Fibroblast of lung (primary cell): ENCODE measurements at regions not wholly inside any gene's neighbourhood (a gene's known extent, or its start where the extent isn't known, plus 50 kb on each side); places are given as distances from the start of the nearest gene placed in this dataset.

Experiments used
- DNase-seq, 2 donors: peaks; one replicate each; pipeline versions ENCODE4 v3.0.0 to v3.0.0-alpha.2; 2010; ENCODE audit warnings: low read depth in 2 of 2
- H2AFZ ChIP-seq: 2 replicates; pipeline ENCODE4 v1.5.1; 2012; ENCODE audit warnings: low read length, control low read depth, inconsistent platforms
- H3K27ac ChIP-seq: 2 replicates; pipeline ENCODE4 v1.5.1; 2011; ENCODE audit warnings: low read length, control low read depth; ENCODE audit not compliant: insufficient read depth
- H3K27me3 ChIP-seq: 2 replicates; pipeline ENCODE4 v1.5.1; 2011; ENCODE audit warnings: mild to moderate bottlenecking, low read length; ENCODE audit not compliant: control insufficient read depth, insufficient read depth
- H3K36me3 ChIP-seq: 2 replicates; pipeline ENCODE4 v1.5.1; 2011; ENCODE audit warnings: low read length; ENCODE audit not compliant: control insufficient read depth, insufficient read depth
- H3K4me1 ChIP-seq: 2 replicates; pipeline ENCODE4 v1.5.1; 2011; ENCODE audit warnings: low read length; ENCODE audit not compliant: control insufficient read depth, insufficient read depth; ENCODE audit errors: extremely low read depth
- H3K4me2 ChIP-seq: 2 replicates; pipeline ENCODE4 v1.5.1; 2011; ENCODE audit warnings: low read length, control low read depth; ENCODE audit not compliant: insufficient read depth; ENCODE audit errors: extremely low read depth
- H3K4me3 ChIP-seq, 4 experiments: fragments of 200-600 bp in 1 of 4; sonication (generic) in 1 of 4; replicated peaks in 1 of 4; 2 replicates each; pipeline ENCODE4 v1.5.1; 2011 to 2016; ENCODE audit warnings: low read length in 4 of 4, low read depth in 3 of 4, mild to moderate bottlenecking in 3 of 4, control low read depth in 2 of 4, inconsistent platforms in 1 of 4, mixed read lengths in 1 of 4; ENCODE audit not compliant: insufficient read depth in 1 of 4; ENCODE audit errors: control extremely low read depth in 1 of 4
- H3K79me2 ChIP-seq: 2 replicates; pipeline ENCODE4 v1.5.1; 2012; ENCODE audit warnings: mild to moderate bottlenecking, low read length, inconsistent platforms; ENCODE audit not compliant: control insufficient read depth, insufficient read depth
- H3K9ac ChIP-seq: 2 replicates; pipeline ENCODE4 v1.5.1; 2011; ENCODE audit warnings: mild to moderate bottlenecking, low read length, control low read depth; ENCODE audit not compliant: insufficient read depth
- H3K9me3 ChIP-seq: 2 replicates; pipeline ENCODE4 v1.5.1; 2012; ENCODE audit warnings: low read depth, low read length; ENCODE audit not compliant: control insufficient read depth, insufficient read depth
- H4K20me1 ChIP-seq: 2 replicates; pipeline ENCODE4 v1.5.1; 2011; ENCODE audit warnings: low read length; ENCODE audit not compliant: control insufficient read depth, insufficient read depth; ENCODE audit errors: extremely low read depth
- CTCF ChIP-seq, 2 donors: IDR thresholded peaks in 1 of 2; conservative IDR thresholded peaks in 1 of 2; 1 replicate in 1 of 2; 2 replicates in 1 of 2; pipeline ENCODE4 v1.5.1; 2011 to 2012; ENCODE audit warnings: low read length in 2 of 2, control low read depth in 1 of 2, inconsistent platforms in 1 of 2, low read depth in 1 of 2, mild to moderate bottlenecking in 1 of 2
- EZH2 ChIP-seq: IDR thresholded peaks from 2 replicates; pipeline ENCODE4 v1.5.1; 2012; ENCODE audit warnings: low read length, control low read depth, mild to moderate bottlenecking; ENCODE audit errors: missing control alignments

GRCh38 chr10:1860351-1860750 is 123.0 kb upstream of the ADARB2 start:
- Histone ChIP-seq H3K27ac (no peak overlapping the region), H3K4me2 (no peak overlapping the region), H3K79me2 (no peaks in the 10 kb centered on the region), H4K20me1 (no peaks in the 10 kb centered on the region), H2AFZ (no peak overlapping the region), H3K36me3 (no peaks in the 10 kb centered on the region), H3K9me3 (no peaks in the 10 kb centered on the region), H3K9ac (no peak overlapping the region), H3K27me3 (no peaks in the 10 kb centered on the region), H3K4me3 (no peak overlapping the region), H3K4me1 (no peaks in the 10 kb centered on the region)
- TF ChIP-seq EZH2 (no peak), CTCF (conservative IDR thresholded peaks at IDR 0.05 in 1 of 2, IDR thresholded peaks at IDR 0.05 in 1 of 2; ENCODE audit: low read depth in 1 of 2, low read length in 2 of 2) (no peak)
- DNase-seq: no peak

GRCh38 chr10:1858547-1858946 is 121.2 kb upstream of the ADARB2 start:
- no peaks in the 10 kb centered on the region for H3K9me3 ChIP-seq
- H4K20me1 ChIP-seq: no peaks in the 10 kb centered on the region
- H3K36me3 ChIP-seq: no peaks in the 10 kb centered on the region
- no peak overlapping the region for H3K9ac ChIP-seq
- H3K27ac ChIP-seq: no peak overlapping the region
- H3K79me2 ChIP-seq: no peaks in the 10 kb centered on the region
- no peak overlapping the region for H2AFZ ChIP-seq
- no peak for TF ChIP-seq EZH2
- TF ChIP-seq CTCF (conservative IDR thresholded peaks at IDR 0.05 in 1 of 2, IDR thresholded peaks at IDR 0.05 in 1 of 2; ENCODE audit: low read depth in 1 of 2, low read length in 2 of 2): no peak
- no peak overlapping the region for H3K4me2 ChIP-seq
- H3K4me3 ChIP-seq: no peak overlapping the region
- H3K27me3 ChIP-seq: no peaks in the 10 kb centered on the region
- DNase-seq: no peak
- no peaks in the 10 kb centered on the region for H3K4me1 ChIP-seq

GRCh38 chr10:1858048-1858447 is 120.7 kb upstream of the ADARB2 start:
- H3K4me1 ChIP-seq: no peaks in the 10 kb centered on the region
- TF ChIP-seq CTCF (conservative IDR thresholded peaks at IDR 0.05 in 1 of 2, IDR thresholded peaks at IDR 0.05 in 1 of 2; ENCODE audit: low read depth in 1 of 2, low read length in 2 of 2) (no peak), EZH2 (no peak)
- no peak overlapping the region for H3K4me2 ChIP-seq
- H3K4me3 ChIP-seq: no peak overlapping the region
- H3K9me3 ChIP-seq: no peaks in the 10 kb centered on the region
- DNase-seq: no peak
- no peak overlapping the region for H3K9ac ChIP-seq
- no peaks in the 10 kb centered on the region for H3K79me2 ChIP-seq
- no peak overlapping the region for H2AFZ ChIP-seq
- no peaks in the 10 kb centered on the region for H4K20me1 ChIP-seq
- H3K27me3 ChIP-seq: no peaks in the 10 kb centered on the region
- no peak overlapping the region for H3K27ac ChIP-seq
- no peaks in the 10 kb centered on the region for H3K36me3 ChIP-seq
